ENCODE measurements at regions not wholly inside any gene's neighbourhood (a gene's known extent, or its start where the extent isn't known, plus 50 kb on each side); places are given as distances from the start of the nearest gene placed in this dataset.

- DNase-seq (no peak), ATAC-seq (replicated peaks) (no peak)
- H3K27me3 Mint-ChIP-seq, result peaks cover 13 to 20% of the 10 kb centered on the region in 2 donors
- H3K36me3 Mint-ChIP-seq, result peaks cover 0 to under 1% of the 10 kb centered on the region in 2 donors
- no peak overlapping the region for H3K4me3 Mint-ChIP-seq
- no peak overlapping the region for H3K27ac Mint-ChIP-seq
- H3K4me1 Mint-ChIP-seq, result no peaks in the 10 kb centered on the region
- peaks cover 8 to 10% of the 10 kb centered on the region in 2 donors for H3K9me3 Mint-ChIP-seq
Observed at GRCh38 chr9:38271666-38272241, 120.7 kb upstream of the ALDH1B1 start.

GRCh38 chr9:38269775-38270174, 122.7 kb upstream of the ALDH1B1 start:
- Mint-ChIP-seq H3K27me3 (peaks cover 11 to 24% of the 10 kb centered on the region in 2 donors), H3K4me3 (no peak overlapping the region), H3K36me3 (peaks cover 0 to 3% of the 10 kb centered on the region in 2 donors), H3K9me3 (peaks cover 19 to 22% of the 10 kb centered on the region in 2 donors), H3K27ac (no peak overlapping the region), H3K4me1 (no peaks in the 10 kb centered on the region)
- ATAC-seq (replicated peaks), result no peak
- DNase-seq, result no peak

- Mint-ChIP-seq H3K9me3 (peaks cover 34 to 38% of the 10 kb centered on the region in 2 donors), H3K36me3 (peaks cover 3 to 7% of the 10 kb centered on the region in 2 donors), H3K27ac (no peak overlapping the region), H3K27me3 (peaks cover 24 to 37% of the 10 kb centered on the region in 2 donors), H3K4me1 (no peaks in the 10 kb centered on the region), H3K4me3 (no peak overlapping the region)
- ATAC-seq (replicated peaks), result no peak
- no peak for DNase-seq
Observed at GRCh38 chr9:38263532-38263931, 129.0 kb upstream of the ALDH1B1 start.

- no peak overlapping the region for H3K4me3 Mint-ChIP-seq
- peaks cover 26 to 31% of the 10 kb centered on the region in 2 donors for H3K27me3 Mint-ChIP-seq
- no peaks in the 10 kb centered on the region for H3K4me1 Mint-ChIP-seq
- peaks cover 21 to 24% of the 10 kb centered on the region in 2 donors for H3K9me3 Mint-ChIP-seq
- ATAC-seq (replicated peaks), result no peak
- H3K27ac Mint-ChIP-seq, result no peak overlapping the region
- DNase-seq, result no peak
- H3K36me3 Mint-ChIP-seq, result peaks cover 0 to 7% of the 10 kb centered on the region in 2 donors
Observed at GRCh38 chr9:38259519-38260218, 132.8 kb upstream of the ALDH1B1 start.

- Mint-ChIP-seq H3K4me3 (no peak overlapping the region), H3K9me3 (peaks cover 16 to 17% of the 10 kb centered on the region in 2 donors), H3K4me1 (no peaks in the 10 kb centered on the region), H3K27me3 (peaks cover 26 to 31% of the 10 kb centered on the region in 2 donors), H3K27ac (no peak overlapping the region), H3K36me3 (peaks cover 0 to 6% of the 10 kb centered on the region in 2 donors)
- no peak for DNase-seq
- ATAC-seq (replicated peaks), result no peak
Observed at GRCh38 chr9:38259056-38259455, 133.4 kb upstream of the ALDH1B1 start.

- ATAC-seq (replicated peaks) (no peak), DNase-seq (no peak)
- H3K4me1 Mint-ChIP-seq, result no peaks in the 10 kb centered on the region
- peaks cover 17% of the 10 kb centered on the region in 2 donors for H3K27me3 Mint-ChIP-seq
- no peaks in the 10 kb centered on the region for H3K36me3 Mint-ChIP-seq
- peaks cover 5% of the 10 kb centered on the region in 2 donors for H3K9me3 Mint-ChIP-seq
- no peak overlapping the region for H3K4me3 Mint-ChIP-seq
- H3K27ac Mint-ChIP-seq, result no peak overlapping the region
Observed at GRCh38 chr9:38257626-38258215, 134.8 kb upstream of the ALDH1B1 start.

GRCh38 chr9:38256461-38256860, 136.0 kb upstream of the ALDH1B1 start:
- DNase-seq (no peak), ATAC-seq (replicated peaks) (no peak)
- Mint-ChIP-seq H3K4me1 (no peaks in the 10 kb centered on the region), H3K27ac (no peak overlapping the region), H3K4me3 (no peak overlapping the region), H3K9me3 (peaks cover 4% of the 10 kb centered on the region in 2 donors), H3K36me3 (no peaks in the 10 kb centered on the region), H3K27me3 (peaks cover 11 to 13% of the 10 kb centered on the region in 2 donors)

GRCh38 chr9:38255599-38255998, 136.9 kb upstream of the ALDH1B1 start:
- peaks cover 11 to 13% of the 10 kb centered on the region in 2 donors for H3K27me3 Mint-ChIP-seq
- no peaks in the 10 kb centered on the region for H3K4me1 Mint-ChIP-seq
- H3K4me3 Mint-ChIP-seq, result no peak overlapping the region

GRCh38 chr9:38254756-38255155, 137.7 kb upstream of the ALDH1B1 start:
- Mint-ChIP-seq H3K27ac (no peak overlapping the region), H3K27me3 (peaks cover 3 to 7% of the 10 kb centered on the region in 2 donors), H3K4me1 (no peaks in the 10 kb centered on the region), H3K9me3 (peaks cover 1% of the 10 kb centered on the region in 2 donors), H3K4me3 (no peak overlapping the region), H3K36me3 (no peaks in the 10 kb centered on the region)
- DNase-seq (no peak), ATAC-seq (replicated peaks) (no peak)

More at GRCh38 chr9:38255599-38255998, 136.9 kb upstream of the ALDH1B1 start:
- no peak overlapping the region for H3K27ac Mint-ChIP-seq
- peaks cover 4% of the 10 kb centered on the region in 2 donors for H3K9me3 Mint-ChIP-seq
- DNase-seq (no peak), ATAC-seq (replicated peaks) (no peak)
- H3K36me3 Mint-ChIP-seq, result no peaks in the 10 kb centered on the region

- Mint-ChIP-seq H3K4me3 (no peak overlapping the region), H3K27ac (no peak overlapping the region), H3K36me3 (no peaks in the 10 kb centered on the region), H3K27me3 (peaks cover 0 to 5% of the 10 kb centered on the region in 2 donors), H3K4me1 (no peaks in the 10 kb centered on the region), H3K9me3 (no peaks in the 10 kb centered on the region)
- ATAC-seq (replicated peaks), result no peak
- DNase-seq, result no peak
Observed at GRCh38 chr9:38254151-38254550, 138.4 kb upstream of the ALDH1B1 start.

GRCh38 chr9:38253200-38253599, 139.3 kb upstream of the ALDH1B1 start:
- Mint-ChIP-seq H3K9me3 (no peaks in the 10 kb centered on the region), H3K27ac (no peak overlapping the region), H3K27me3 (peaks cover 0 to 5% of the 10 kb centered on the region in 2 donors), H3K4me3 (no peak overlapping the region), H3K4me1 (no peaks in the 10 kb centered on the region), H3K36me3 (no peaks in the 10 kb centered on the region)
- DNase-seq (no peak), ATAC-seq (replicated peaks) (no peak)

GRCh38 chr9:38251036-38251860, 141.3 kb upstream of the ALDH1B1 start:
- DNase-seq, result no peak
- Mint-ChIP-seq H3K9me3 (peaks cover 0 to 2% of the 10 kb centered on the region in 2 donors), H3K27ac (no peak overlapping the region), H3K4me1 (no peaks in the 10 kb centered on the region), H3K27me3 (peaks cover 3 to 5% of the 10 kb centered on the region in 2 donors), H3K4me3 (no peak overlapping the region), H3K36me3 (no peaks in the 10 kb centered on the region)
- no peak for ATAC-seq (replicated peaks)

GRCh38 chr9:38250279-38251035, 142.0 kb upstream of the ALDH1B1 start:
- no peak overlapping the region for H3K4me3 Mint-ChIP-seq
- ATAC-seq (replicated peaks) (no peak), DNase-seq (no peak)
- peaks cover 0 to 2% of the 10 kb centered on the region in 2 donors for H3K9me3 Mint-ChIP-seq
- no peak overlapping the region for H3K27ac Mint-ChIP-seq
- H3K27me3 Mint-ChIP-seq, result peaks cover 3 to 5% of the 10 kb centered on the region in 2 donors
- no peaks in the 10 kb centered on the region for H3K36me3 Mint-ChIP-seq
- no peaks in the 10 kb centered on the region for H3K4me1 Mint-ChIP-seq

Data from stimulated activated naive B cell treated with anti-CD40 and anti-IgM and Interleukin-4, amounts not matched to agents 10 μg/mL and 1 μg/mL and 100 μg/mL, for 72 hours (primary cell).